NCI-H1694 treated with DMSO at 0.1 percent for 48 hours (cell line): ENCODE measurements at regions not wholly inside any gene's neighbourhood (a gene's known extent, or its start where the extent isn't known, plus 50 kb on each side); places are given as distances from the start of the nearest gene placed in this dataset.

Experiments used
- DNase-seq: peaks from one replicate; lab custom pipeline; 2025; lab: John Stamatoyannopoulos, UW

DNA sequence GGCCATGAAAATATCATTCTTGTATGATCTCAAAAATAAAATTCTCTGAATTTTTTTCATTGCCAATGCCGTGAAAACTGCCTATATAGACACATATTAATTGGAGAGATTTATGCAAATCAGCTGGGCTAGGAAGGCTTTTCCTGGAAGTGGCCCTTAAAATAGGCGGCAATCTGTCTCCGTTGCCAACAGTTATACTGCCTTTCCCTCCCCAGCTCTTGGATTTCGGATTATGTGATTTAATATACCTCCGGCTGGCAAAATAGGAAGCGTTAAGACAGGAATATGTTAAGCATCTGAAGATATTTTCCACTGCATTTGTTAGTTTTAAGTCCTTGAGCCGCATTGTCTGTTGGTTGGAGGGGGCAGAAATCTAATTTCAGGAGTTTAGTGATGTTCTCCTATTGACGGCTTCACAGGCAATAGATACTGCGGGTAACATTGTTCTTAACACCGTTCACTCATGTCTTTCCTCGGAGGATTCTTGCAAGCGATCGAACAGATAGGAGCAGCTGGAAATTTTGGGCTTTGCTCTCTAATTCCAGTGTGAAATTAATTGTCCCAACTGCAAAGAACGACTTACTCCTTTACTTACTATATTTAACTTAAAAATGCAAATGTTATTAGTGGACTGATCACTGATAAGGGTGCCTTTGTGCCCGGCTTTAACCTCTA is 113.3 kb downstream of the LINC00237 start:
- DNase-seq: no peak

DNA sequence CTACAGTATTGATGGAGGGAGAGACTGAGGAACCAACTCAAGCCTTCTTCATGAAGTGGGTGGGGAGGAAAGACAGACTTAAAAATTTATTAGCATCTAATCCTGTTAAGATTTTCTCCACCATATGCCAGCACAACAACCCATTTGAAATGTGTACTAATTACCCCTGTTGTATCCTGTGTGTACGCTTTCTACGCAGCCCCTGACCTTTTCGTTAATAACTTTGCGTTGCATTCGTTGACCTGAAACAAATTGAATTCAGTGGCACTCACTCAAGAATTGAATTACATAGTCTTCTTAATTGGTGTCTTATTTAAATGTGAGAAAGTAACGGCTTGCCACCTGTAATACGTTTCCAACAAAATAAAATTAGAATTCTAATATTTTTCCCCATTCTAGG is 113.9 kb downstream of the LINC00237 start:
- no peak for DNase-seq

DNA sequence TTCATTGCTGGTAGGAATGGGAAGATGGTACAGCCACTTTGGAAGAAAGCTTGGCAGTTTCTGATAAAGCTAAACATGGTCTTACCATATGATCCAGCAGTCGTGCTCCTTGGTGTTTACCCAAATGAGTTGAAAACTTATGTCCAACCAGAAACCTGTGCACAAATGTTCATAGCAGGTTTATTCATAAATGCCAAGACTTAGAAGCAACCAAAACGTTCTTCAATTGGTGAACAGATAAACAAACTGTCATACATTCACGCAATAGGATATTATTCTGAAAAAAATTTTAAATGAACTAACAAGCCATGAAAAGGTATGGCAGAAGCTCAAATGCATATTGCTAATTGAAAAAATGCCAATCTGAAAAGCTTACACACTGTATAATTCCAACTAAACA is 117.1 kb downstream of the LINC00237 start:
- DNase-seq: no peak

DNA sequence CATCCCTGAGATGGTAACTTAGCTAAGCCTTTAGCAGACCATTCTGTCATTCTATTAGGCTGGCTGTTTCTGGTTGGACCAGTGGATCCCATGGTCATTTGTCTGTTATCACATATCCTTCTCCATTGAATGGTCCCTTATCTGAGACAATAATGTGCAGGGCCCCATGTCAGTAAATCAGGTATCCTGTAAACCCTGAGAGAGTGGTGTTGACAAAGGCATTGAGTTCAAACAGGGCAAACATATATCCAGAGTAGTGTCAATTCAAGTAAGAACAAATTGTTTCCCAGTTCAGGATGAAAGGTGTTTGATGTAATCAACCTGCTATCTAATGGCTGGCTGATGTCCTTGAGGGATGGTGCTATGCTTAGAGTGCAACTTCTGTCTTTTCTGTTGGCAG is 126.2 kb downstream of the LINC00237 start:
- no peak for DNase-seq

DNA sequence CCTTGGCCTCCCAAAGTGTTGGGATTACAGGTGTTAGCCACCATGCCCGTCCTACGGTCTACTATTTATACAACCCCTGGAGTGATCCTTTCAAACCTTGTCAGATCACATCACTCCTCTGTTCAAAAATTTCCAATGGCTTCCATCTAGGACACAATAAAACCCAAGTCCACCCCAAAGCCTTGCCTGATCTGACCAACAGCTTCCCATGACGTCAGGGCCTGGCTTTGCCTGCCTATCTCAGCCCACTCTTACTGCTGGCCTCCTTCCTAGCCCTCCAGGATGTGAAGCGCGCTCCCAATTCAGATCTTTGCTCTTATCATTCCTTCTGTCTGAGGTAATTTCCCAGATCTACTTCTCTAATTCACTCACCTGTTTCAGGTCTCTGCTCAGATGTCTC is 128.4 kb downstream of the LINC00237 start:
- DNase-seq: no peak

DNA sequence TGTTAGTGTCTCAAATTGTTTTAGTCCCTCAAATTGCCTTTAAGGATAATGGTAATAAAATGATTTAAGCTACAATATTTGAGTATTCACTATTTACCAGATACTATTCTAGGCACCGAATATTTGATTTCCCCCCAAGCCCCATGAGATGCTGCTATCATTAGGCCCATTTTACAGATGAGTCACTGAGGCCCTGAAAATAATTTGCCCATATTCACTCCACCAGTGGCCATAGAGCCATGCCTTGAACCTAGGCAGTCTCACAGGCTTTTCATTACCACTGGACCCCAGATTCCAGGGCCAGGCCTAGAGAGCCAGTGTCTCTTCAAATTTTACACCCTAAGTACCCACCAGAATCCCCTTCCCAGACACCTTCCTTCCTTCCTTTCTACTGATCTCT is 133.7 kb downstream of the LINC00237 start:
- DNase-seq: no peak

DNA sequence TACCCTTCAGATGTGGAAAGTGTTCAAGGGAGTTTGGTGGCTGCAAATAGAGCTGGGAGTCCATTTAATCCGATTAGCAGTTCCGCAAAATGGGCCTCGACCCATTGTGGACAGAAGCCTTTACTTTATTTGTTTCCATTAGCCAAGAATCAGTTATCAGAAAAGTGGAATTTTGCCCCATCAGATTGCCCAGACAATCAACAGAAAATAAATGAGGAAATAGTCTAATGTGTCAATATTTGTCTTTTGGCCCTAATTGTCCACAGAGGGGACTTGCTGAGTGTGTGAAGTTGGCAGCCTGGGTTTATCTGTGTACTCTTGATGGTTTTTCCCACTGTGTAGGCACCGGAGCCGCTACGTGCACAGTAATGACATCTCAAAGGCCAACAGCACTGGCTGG is 134.3 kb downstream of the LINC00237 start:
- DNase-seq: no peak

DNA sequence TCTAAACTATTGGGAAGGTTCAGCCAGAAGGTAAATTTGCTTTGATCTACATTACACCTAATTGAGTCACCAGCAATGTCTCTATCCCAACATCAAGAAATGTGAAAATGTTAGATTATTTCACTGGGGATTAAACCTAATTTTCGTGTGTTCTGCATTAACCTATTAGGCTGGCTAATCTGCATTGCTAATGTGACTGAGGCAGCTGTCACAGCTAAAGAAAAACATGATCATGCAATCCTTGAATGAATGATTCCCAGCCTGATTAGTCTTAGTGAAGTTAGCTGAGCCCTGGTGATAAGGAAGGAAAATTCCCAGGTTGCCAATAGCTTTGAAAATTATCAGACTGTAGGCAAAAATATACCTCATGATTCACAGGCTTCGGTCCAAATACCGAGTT is 135.3 kb downstream of the LINC00237 start:
- DNase-seq: no peak

DNA sequence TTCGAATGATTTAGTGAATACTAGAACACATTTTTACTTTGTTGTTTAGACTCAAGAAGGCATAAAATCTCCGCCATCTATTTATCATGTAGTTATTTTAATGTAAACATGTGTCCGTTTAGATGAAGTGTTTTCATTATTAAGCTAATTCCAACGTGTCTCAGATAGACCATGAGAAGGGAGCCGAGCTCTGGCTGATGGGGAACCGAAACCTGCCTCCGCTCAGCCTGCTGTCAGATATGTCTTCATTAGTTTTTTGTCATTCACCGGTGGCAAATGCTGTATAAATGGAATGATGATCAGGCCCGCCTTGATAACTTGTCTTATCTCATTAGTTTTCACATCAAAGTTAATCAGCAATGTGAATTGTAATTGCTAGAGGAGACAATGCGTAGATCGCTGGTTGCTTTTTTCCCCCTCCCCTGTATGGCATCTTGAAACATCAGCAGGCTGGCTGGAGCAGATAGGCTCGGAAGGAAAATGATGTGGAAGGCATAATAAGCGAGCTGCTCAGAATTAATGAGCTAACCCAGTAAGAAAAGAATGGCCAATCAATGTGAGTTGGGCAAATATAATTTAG is 136.4 kb downstream of the LINC00237 start:
- DNase-seq: no peak

DNA sequence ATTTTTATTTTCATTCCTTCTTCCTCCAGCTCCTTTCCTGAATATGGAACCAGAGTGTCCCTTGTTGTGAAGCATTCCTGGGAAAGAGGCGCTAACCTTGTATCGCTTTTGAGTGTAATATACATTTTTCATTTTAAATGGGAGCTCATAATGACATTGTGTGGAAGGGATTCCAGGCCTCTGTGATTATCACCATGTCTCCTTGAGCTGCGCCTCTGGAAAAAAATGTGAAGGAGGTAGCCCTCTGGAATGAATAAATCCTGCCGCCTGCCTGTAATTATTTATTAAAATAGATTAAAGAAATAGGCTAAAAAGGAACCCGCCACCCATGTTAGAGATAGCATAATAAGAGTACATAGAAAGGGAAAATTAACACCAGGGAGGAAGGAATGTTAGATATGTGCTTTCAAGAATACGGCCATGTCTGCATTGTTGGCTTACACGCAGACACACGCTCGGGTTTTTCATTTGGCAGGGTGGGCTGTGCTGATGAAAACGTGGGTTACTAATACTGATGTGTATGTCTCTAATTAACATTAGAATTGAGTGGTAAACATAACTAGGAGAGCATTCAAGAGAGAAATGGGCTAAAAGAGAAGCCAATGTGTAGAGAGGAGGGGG is 138.5 kb downstream of the LINC00237 start:
- DNase-seq: no peak

DNA sequence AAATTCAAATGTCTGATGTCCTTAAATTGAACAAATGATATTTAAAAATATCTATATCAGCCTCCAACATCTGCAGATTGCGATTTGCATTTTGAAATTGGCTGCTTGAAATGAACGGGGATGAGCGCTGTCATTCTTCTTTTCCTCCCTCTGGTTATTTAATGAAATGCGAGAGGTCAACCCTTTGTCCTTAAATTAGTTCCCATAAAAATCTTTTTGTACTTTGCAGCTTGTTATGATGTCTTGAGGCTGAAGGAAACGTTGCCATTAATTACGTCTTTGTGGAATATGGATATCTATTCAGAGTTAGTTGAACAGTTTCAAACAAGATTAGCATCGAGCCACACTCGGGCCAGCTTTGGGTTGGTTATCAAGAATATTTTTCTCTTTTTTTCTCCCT is 140.0 kb downstream of the LINC00237 start:
- no peak for DNase-seq

DNA sequence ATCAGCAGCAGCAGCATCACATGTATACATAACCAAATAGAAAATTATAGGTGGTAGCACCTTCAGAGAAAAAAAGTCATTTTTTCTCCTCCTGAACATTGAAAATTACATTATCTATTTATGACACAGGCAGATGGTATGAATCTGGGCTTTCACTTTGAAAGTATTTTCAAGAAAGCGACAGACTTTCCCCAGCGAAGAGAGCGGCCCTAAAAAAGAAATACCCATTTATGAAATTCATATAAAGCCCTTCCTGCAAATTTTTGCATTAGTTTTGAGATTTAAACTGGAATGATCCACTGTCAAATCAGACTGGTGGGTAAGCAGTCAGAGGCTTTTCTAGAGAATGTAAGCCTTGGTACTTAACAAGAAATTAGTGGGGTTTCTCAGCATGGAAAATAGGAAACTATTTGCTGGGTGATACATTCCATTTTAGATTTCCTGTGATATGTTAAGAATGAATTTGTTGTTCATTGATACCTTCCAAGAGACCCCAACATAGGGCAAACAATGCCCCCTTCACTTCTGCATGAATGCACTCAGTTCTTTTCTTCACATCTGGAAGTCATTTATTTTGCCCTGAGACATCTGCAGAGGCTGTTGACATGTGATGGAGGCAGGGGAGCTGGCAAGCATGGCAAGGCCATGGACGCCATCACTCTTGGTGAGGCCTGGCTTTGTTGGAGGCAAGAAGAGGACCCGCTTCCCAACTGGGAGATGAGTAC is 147.0 kb downstream of the LINC00237 start:
- no peak for DNase-seq

DNA sequence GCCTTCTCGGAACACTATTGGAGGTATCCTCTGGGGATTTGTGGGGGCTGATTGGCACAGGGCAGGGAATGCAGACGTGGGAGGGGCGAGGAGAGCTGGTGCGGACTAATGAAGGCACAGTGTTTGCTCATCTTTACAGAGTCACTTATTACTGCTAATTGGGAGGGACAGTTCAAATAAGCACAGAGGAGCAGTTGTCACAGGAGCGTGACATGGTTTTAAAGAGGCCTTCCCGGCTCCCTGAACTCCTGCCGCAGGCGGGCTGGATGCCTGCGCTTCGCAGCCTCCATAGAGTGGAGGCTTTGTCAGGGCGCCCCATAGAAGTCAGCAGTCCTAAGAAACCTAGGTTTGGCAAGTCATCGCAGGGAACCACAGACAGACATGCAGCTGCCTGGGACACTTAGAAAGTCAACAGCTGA is 149.6 kb downstream of the LINC00237 start:
- no peak for DNase-seq

DNA sequence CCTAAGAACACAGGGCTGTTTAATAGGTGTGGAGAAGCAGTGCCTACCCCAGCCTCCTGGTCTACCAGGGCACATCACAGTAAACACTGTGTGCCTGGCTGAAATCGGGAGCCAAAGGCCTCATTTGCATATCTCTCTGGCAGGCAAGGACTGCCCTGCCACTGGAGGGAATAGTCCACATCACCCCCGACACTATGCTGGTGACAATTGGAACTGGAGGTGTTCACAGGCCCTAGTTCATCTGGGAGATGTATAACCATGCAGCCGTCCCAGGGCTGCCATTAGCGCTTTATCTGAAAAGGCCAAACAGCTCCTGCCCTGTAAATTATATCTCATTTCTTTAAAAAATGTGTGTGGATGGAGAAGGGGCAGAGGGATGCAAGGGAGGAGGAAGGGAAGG is 150.3 kb downstream of the LINC00237 start:
- DNase-seq: no peak

DNA sequence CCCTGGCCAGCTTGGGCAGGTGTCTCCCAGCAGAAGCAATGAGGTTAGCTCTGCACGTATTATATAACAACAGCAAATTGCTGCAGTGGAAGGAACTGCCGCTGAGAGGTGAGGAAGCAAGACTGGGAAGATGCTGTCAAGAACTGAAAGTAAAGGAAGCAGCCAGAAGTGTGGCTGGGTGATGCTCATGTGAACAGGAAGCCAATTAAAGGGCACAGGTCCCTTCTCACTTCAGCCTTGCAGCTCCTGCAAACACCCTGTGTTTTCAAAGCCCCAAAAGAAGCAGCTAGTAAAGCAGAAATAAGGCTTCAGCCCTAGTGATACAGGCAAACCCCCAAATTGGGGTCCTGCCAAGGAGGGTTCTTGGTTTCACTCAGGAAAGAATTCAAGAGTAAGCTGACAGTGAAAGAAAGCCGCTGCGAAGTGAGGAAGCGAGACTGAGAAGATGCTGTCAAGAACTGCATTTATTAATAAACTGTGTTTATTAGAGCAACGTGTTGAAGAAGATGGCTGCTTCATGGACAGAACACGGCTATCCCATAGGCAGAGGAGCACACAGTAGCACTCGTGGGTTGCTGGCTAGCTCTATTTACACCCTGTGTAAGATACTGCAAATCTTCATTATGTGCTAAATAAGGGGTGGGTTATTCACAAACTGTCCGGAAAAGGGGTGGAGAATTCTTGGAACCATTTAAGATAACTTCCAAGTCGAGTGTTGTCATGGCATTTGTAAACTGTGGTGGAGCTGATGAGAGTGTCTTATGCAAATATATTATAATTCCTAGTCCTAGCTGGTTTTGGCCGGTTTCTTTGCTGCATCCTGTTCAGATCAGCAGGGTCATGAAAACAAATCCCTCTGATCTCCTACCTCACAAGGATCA is 152.2 kb downstream of the LINC00237 start:
- DNase-seq: no peak

DNA sequence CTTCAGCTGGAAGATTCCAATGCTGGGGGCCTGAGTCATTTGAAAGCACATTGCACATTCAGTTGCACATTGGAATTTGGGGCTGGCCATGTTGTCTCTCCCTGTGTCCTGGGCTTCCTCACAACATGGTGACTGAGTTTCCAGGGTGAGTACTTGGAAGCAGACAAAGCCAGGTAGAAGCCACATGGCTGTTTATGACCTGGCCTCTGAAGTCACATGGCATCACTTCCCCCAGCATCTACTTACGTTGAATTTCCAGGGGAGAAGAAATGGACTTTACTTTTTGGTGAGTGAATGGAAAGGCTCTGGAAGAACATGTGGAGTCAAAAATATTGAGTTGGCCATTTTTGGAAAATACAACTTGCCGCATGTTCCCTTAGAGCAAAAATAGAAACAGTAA is 155.5 kb downstream of the LINC00237 start:
- DNase-seq: no peak

DNA sequence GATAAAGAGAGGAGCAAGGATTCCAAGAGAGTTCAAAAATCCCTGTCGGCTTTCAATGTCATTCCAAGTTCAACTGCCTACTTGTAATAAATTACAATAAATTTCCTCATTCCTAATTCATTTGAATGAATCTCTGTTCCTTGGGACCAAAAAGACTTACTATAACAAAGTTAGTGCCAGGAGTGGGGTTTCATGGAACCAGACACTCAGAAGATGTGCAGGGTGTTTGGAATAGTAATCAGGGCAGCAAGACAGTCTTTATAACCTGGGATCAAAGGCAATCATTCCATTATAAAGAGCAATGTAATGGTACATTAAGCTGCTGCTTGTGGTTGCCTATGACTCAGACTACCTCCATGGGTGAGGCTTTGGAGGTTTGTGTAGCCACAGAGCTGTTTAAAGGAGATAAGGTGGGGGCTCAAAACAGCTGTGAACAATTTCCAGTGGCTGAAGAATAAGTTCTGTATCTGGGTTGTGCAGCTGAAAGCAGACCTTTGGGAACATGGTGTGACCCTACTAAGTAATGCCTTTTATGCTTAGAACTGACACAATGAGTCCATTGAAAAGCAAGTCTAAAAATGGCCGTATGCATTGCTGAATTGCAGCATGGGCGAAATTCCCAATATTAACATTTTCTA is 159.9 kb downstream of the LINC00237 start:
- DNase-seq: no peak

DNA sequence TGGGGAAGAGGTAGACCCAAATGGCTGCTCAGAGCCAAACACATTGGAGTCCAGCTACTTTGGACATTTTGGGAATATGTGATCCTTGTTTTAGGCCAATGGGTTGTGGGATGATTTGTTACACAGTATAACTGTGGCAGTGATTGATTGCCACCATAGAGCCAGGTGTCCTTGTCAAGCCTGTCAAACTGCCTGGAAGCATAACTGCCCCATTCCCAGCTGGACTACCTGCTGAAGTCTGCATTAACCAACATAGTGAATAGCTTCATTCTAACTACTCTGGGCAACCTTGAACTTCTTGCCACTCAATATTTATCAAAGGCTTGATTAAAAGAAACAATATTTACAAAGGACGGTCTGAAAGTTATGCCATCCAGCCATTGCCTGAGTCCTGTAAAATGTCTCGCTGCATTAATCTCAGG is 164.7 kb downstream of the LINC00237 start:
- no peak for DNase-seq

DNA sequence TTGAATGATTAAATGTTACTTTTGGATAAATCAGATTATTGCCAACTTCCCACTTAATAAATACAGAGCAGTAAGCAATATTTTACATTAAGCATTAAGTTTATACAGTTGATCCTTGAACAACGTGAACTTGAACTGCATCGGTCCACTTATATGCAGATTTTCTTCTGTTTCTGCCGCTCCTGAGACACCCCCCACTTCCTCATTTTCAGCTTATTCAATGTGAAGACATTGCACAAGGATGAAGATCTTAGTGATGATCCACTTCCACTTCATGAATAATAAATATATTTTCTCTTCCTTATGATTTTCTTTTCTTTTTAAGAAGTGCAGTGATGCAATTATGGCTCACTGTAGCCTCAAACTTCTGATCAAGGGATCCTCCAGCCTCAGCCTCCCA is 167.2 kb downstream of the LINC00237 start:
- DNase-seq: no peak

DNA sequence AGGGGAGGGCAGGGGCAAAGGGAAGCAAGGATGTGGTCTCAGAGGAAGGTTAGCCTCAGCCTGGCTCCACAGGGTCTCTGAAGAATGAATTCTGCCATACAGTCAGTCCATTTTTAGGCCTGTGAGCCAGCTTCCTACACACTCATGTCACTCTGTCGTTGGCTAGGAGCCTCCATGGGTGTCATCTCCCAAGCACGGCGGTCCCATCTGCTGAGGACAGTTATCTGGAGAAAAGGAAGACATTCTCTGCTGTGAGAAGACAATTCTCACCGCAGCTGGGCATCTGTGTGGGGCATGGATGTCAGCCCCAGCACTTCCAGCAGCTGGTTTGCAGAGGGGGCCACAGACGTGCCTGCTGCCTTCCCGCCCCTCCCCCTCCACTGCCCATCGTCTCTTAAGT is 167.6 kb downstream of the LINC00237 start:
- no peak for DNase-seq

DNA sequence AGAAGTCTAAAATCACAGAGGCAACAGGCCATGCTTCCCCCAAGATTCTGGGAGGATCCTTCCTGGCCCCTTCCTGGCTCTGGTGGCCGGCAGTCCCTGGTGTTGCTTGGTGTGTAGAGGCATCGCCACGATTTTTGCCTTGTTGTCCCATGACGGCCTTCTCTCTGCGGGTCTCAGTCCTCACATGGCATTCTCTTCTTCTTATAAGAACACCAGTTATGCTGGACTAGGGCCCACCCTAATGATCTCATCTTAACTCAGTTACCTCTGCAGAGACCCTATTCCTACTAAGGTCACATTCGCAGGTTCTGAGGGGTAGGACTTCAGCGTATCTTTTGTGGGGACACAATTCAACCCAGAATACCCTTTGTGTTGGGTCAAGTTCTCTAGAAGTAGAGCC is 168.0 kb downstream of the LINC00237 start:
- DNase-seq: no peak
